ENCODE measurements at regions not wholly inside any gene's neighbourhood (a gene's known extent, or its start where the extent isn't known, plus 50 kb on each side); places are given as distances from the start of the nearest gene placed in this dataset.

DNA sequence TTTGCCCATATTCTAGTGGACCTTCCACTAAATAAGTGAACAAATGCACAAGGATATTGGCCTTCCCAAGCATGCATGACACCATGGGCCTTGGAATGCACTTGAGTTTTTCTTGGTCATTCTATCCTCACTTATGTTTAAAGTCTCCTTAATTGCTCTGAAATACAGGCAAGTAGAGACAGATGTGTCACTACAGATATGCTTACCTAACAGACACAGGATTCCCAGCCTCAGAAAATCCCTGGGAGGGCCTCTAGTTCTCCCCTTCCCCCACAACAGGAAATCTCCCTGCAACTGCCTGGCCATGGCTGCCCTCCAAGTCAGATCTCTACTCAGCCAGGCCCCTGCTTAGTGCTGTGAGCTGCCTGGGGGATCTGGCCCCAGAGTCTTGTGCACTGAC lies 445.2 kb downstream of the IRS1 start:
- TF ChIP-seq, protein P1, sequence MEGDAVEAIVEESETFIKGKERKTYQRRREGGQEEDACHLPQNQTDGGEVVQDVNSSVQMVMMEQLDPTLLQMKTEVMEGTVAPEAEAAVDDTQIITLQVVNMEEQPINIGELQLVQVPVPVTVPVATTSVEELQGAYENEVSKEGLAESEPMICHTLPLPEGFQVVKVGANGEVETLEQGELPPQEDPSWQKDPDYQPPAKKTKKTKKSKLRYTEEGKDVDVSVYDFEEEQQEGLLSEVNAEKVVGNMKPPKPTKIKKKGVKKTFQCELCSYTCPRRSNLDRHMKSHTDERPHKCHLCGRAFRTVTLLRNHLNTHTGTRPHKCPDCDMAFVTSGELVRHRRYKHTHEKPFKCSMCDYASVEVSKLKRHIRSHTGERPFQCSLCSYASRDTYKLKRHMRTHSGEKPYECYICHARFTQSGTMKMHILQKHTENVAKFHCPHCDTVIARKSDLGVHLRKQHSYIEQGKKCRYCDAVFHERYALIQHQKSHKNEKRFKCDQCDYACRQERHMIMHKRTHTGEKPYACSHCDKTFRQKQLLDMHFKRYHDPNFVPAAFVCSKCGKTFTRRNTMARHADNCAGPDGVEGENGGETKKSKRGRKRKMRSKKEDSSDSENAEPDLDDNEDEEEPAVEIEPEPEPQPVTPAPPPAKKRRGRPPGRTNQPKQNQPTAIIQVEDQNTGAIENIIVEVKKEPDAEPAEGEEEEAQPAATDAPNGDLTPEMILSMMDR (IDR thresholded peaks at IDR 0.05; ENCODE audit: low read depth, low read length, missing control alignments), result no peak
- H3K4me3 ChIP-seq (replicated peaks; ENCODE audit: low read depth, low read length), result no peak overlapping the region
- no peak for DNase-seq (ENCODE audit: extremely low read depth, low read depth)

DNA sequence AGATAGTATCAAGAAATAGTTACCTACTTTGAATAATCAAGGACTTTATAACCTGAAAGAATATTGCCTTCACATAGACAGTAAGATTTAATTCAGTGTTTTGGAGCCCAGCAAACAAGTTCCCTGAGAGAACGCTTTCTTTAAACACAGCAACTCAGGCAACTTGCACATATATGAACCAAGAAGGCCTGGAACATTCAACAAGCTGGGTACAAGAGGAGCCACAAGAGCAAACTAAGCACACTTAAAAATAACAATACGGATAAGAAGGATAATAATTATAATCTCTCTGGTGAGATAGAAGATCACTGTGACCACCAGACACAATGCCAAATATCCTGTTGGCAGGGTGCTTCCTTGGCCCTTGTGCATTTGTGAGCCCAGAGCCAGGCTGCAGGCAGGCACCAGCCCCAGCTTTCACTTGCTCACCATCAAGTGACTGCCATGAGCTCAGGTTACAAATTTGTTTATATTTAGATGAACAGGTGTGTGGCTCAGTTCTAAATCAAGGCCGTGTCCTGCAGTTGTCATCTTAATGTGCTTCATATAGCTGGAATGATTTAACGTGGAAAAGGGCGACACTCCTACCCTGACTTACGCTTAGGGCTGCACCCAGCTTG lies 446.6 kb downstream of the IRS1 start:
- TF ChIP-seq, protein P1 (IDR thresholded peaks at IDR 0.05; ENCODE audit: low read depth, low read length, missing control alignments), result no peak
- DNase-seq (ENCODE audit: extremely low read depth, low read depth), result no peak
- H3K4me3 ChIP-seq (replicated peaks; ENCODE audit: low read depth, low read length), result no peak overlapping the region

- TF ChIP-seq, protein P1 (IDR thresholded peaks at IDR 0.05; ENCODE audit: low read depth, low read length, missing control alignments), result no peak
- no peak for DNase-seq (ENCODE audit: extremely low read depth, low read depth)
- no peak overlapping the region for H3K4me3 ChIP-seq (replicated peaks; ENCODE audit: low read depth, low read length)
These were observed 447.9 kb downstream of the IRS1 start for GRCh38 chr2:226351711-226352110.

DNA sequence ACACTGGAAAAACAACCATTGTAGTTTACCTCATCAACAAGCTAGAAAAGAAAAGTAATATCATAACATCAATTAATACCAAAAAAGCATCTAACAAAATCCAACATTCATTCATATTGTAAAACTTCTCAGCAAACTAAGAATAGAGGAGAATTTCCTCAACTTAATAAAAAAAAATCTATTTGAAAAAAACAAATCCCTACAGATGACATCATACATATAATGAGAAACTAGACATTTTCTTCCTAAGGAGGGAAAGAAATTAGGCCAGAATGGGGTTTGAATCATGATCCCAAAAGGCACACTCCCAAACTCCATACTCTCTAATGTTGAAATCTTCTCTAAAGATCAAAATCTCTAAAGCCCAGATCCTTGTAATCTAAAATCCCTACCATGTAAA lies 460.0 kb downstream of the IRS1 start:
- no peak for DNase-seq (ENCODE audit: extremely low read depth, low read depth)
- TF ChIP-seq, protein P1 (IDR thresholded peaks at IDR 0.05; ENCODE audit: low read depth, low read length, missing control alignments), result no peak
- no peak overlapping the region for H3K4me3 ChIP-seq (replicated peaks; ENCODE audit: low read depth, low read length)

DNA sequence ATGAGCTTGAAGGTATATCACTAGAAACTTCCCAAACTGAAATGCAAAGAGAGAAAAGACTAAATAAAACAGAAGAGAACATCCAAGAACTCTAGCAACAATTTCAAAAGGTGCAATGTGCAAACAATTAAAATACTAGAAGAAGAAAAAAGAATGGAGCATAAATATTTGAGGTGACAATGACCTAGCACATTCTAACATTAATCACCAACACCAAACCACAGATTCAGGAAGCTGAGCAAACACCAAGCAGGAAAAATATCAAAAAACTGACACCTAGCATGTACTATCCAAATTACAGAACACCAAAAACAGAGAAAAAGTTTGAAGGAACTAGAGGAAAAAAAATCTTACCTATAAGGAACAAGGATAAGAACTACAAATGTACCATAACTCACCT lies 460.8 kb downstream of the IRS1 start:
- TF ChIP-seq, protein P1 (IDR thresholded peaks at IDR 0.05; ENCODE audit: low read depth, low read length, missing control alignments), result no peak
- no peak for DNase-seq (ENCODE audit: extremely low read depth, low read depth)
- H3K4me3 ChIP-seq (replicated peaks; ENCODE audit: low read depth, low read length), result no peak overlapping the region

- TF ChIP-seq, protein P1 (IDR thresholded peaks at IDR 0.05; ENCODE audit: low read depth, low read length, missing control alignments), result no peak
- no peak for DNase-seq (ENCODE audit: extremely low read depth, low read depth)
- H3K4me3 ChIP-seq (replicated peaks; ENCODE audit: low read depth, low read length), result no peak overlapping the region
These were observed 461.5 kb downstream of the IRS1 start for GRCh38 chr2:226337941-226338600.

Measured in HFF-Myc (cell line).